NCI-H345 treated with DMSO at 0.1 percent for 48 hours (cell line): ENCODE measurements at regions not wholly inside any gene's neighbourhood (a gene's known extent, or its start where the extent isn't known, plus 50 kb on each side); places are given as distances from the start of the nearest gene placed in this dataset.
"Not testable (repeated sequence)": the region's sequence is repeated elsewhere in the genome, so short reads cannot be mapped to it uniquely, and the experiment has no call there.

Source experiments
- DNase-seq: peaks from one replicate; lab custom pipeline; 2025; ENCODE audit not compliant: unreplicated experiment; lab: John Stamatoyannopoulos, UW

- DNase-seq: no peak
Measured at GRCh38 chr1:100627936-100628335, 90.0 kb downstream of the GPR88 start.

DNA sequence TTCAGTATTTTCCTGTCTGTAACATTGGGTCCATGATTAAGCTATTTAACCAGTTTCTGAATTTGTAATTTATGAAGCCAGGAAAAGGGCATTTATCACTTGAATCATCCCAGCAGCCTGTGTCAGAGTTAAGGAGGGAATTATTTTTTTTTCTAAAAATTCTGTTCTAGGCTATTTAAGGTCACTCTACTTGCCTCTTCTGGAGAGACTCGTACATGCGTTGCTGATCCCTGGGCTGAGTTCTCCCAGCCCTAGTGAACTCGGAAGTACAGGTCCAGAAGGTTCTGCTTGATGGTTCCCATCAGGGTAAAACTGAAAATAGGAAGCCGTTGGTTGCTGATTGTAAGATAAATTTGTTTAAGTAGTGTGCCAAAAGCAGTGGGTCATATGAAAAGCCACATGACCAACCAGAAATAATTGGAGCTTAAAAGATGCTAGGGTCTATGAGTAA lies 90.7 kb downstream of the GPR88 start:
- DNase-seq: no peak

DNA sequence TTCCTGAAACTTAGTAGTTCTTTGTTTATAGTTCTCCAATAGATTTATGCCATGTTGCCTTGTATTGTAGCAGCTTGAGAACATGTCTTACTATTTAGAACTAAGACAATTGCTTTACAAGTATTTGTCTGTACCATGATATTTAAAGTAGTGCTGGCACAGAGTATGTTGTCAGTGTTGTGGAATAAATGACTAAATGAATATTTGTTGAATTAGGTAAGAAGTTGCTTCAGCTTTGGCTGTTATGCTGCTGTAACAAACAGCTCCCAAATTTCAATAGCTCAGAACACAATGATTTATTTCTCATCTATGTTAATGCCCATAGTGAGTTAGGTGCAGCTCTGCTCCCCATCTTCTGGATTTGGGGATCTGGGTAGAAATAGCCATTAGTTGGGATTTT lies 90.2 kb upstream of the VCAM1 start:
- DNase-seq: no peak

- no peak for DNase-seq
Measured at GRCh38 chr1:100631015-100631551, 88.5 kb upstream of the VCAM1 start.

- DNase-seq: no peak
Measured at GRCh38 chr1:100642826-100643225, 76.7 kb upstream of the VCAM1 start.

GRCh38 chr1:100643471-100644196 lies 75.9 kb upstream of the VCAM1 start:
- no peak for DNase-seq

DNA sequence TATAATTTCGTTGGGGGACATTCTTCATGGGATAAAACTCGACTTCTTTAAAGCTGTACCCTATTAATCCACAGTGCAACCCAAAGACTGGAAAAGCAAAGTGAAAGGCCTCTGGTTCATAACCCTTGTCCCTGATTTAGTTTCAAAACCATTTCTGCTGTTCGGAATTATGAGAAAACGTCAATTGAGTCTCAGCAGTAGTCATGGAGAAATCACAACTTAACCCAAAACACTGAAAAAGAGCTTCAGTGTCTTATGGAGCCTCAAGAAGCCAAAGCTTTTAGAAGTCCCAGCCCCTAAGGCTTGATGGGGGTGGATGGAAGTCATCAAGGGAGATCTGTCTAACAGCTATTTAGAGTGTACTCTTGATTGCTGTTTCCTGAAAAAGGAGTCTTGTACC lies 73.5 kb upstream of the VCAM1 start:
- no peak for DNase-seq

- no peak for DNase-seq
Measured at GRCh38 chr1:100649146-100649545, 70.4 kb upstream of the VCAM1 start.

DNA sequence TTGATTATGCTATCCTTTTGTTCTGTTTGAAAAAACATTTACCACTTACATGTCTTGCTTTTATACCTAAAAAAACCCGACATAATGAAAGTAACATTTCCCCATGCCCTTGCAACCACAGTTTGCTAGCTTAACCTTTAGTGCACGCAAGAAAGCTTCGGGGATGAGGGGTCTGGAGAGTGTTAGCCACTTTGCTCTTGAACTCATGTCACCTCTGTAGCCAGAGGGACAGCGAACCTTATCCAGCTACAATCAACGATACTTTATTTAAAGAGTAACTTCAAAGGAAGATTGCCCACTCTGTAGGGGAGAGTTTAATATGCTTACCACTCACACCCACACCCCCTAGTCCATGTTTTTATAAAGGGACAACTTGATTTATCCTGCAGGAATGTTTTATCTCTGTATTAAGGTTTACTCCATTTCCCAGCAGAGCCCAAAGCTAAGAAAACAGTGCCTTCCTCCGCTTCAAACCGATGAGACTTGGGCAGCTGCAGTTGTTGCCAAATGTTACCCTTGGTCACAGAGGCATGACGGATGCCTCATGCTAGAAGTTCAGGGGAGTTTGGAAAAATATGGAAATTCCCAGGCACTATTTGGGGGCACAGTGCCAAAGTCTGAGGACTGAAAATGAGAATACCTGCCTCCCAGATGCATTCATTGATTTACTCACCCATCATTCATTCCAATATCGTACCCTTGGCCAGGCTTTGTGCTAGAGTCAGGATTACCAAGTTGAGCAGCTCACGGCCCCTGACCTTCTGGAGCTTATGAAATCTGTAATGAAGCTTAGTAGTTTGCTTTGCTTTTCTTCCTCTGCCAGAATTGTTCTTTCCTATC lies 61.4 kb upstream of the VCAM1 start:
- DNase-seq: no peak

- no peak for DNase-seq
Measured at GRCh38 chr1:100658716-100659026, 60.9 kb upstream of the VCAM1 start.

DNA sequence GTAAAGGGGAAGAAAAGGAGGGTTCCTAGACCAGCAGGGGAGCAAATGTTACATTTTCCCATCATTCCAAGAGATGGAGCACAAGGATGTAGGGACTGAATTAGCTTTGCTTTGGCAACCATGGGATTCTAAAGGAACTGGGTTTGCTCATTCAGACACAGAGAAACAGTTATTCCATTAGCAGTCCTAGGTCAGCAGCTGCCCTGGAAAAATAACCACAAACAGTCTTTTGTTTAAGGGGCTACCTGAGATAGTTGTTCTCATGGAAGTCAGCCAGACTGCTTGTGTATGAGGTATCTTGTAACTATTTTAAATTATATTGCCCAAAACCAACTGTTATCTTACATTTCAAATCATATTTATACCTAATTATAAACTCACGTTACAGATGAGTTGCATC lies 58.4 kb upstream of the VCAM1 start:
- DNase-seq: no peak

DNA sequence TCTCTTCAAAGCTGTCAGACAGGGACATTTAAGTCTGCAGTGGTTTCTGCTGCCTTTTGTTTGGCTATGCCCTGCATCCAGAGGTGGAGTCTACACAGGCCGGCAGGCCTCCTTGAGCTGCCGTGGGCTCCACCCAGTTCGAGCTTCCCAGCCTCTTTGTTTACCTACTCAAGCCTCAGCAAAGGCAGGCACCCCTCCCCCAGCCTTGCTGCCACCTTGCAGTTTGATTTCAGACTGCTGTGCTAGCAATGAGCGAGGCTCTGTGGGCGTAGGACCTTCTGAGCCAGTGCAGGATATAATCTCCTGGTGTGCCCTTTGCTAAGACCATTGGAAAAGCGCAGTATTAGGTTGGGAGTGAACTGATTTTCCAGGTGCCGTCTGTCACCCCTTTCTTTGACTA lies 51.0 kb upstream of the VCAM1 start:
- DNase-seq: not testable (repeated sequence)
